BJ (cell line): ENCODE measurements at regions not wholly inside any gene's neighbourhood (a gene's known extent, or its start where the extent isn't known, plus 50 kb on each side); places are given as distances from the start of the nearest gene placed in this dataset.

ENCODE experiments used
- CTCF ChIA-PET: fragments of 350-600 bp; formaldehyde crosslinking; extraction: SDS; loops from one replicate; lab custom pipeline; 2021; ENCODE audit warnings: antibody characterized with exemption, inconsistent platforms; lab: Yijun Ruan, JAX
- POLR2A ChIA-PET: fragments of 300-600 bp; sonication (Branson Sonifier 250); formaldehyde crosslinking; extraction: SDS; loops from one replicate; lab custom pipeline; 2021; ENCODE audit warnings: antibody characterized with exemption; lab: Charles Lee
- DNase-seq: peaks from one replicate; pipeline ENCODE4 v3.0.0-alpha.2; 2011; ENCODE audit warnings: low read depth
- H3K27me3 ChIP-seq: 2 replicates; pipeline ENCODE4 v1.6.0; 2011; ENCODE audit warnings: low read length; ENCODE audit not compliant: control insufficient read depth, insufficient read depth
- H3K36me3 ChIP-seq: 2 replicates; pipeline ENCODE4 v1.5.1; 2011; ENCODE audit warnings: low read length; ENCODE audit not compliant: control insufficient read depth, insufficient read depth
- H3K4me3 ChIP-seq: 2 replicates; pipeline ENCODE4 v1.5.1; 2011; ENCODE audit warnings: low read depth, mild to moderate bottlenecking, control low read depth, low read length
- CTCF ChIP-seq: IDR thresholded peaks from 2 replicates; pipeline ENCODE4 v1.5.1; 2011; ENCODE audit warnings: low read depth, mild to moderate bottlenecking, control low read depth, inconsistent platforms, low read length, moderate library complexity; ENCODE audit not compliant: insufficient read depth

- no peak for TF ChIP-seq CTCF
- Histone ChIP-seq H3K27me3 (no peaks in the 10 kb centered on the region), H3K4me3 (no peak overlapping the region), H3K36me3 (no peaks in the 10 kb centered on the region)
- DNase-seq, result no peak
- ChIA-PET POLR2A (interaction anchor here (0.7 kb wide), 1 partner anchor 784 kb away, joined by 3 read pairs; no protein-coding TSS in a partner anchor), CTCF (no interaction called here)
These were observed 293.1 kb downstream of the QDPR start for GRCh38 chr4:17218786-17219185.

- Histone ChIP-seq H3K4me3 (no peak overlapping the region), H3K27me3 (no peaks in the 10 kb centered on the region), H3K36me3 (no peaks in the 10 kb centered on the region)
- no peak for TF ChIP-seq CTCF
- DNase-seq, result no peak
- ChIA-PET POLR2A (no interaction called here), CTCF (no interaction called here)
These were observed 304.8 kb downstream of the QDPR start for GRCh38 chr4:17206829-17207801.

GRCh38 chr4:17204908-17205307 is 306.5 kb upstream of the LDB2 start:
- ChIA-PET POLR2A (no interaction called here), CTCF (interaction anchor here (0.5 to 1.3 kb wide), 3 partner anchors 12 to 288 kb away, joined by 3 read pairs; no protein-coding TSS in a partner anchor)
- no peak overlapping the region for H3K4me3 ChIP-seq
- TF ChIP-seq CTCF, result no peak
- H3K27me3 ChIP-seq, result no peaks in the 10 kb centered on the region
- no peaks in the 10 kb centered on the region for H3K36me3 ChIP-seq
- no peak for DNase-seq

- ChIA-PET POLR2A (no interaction called here), CTCF (no interaction called here)
- no peak for TF ChIP-seq CTCF
- no peak for DNase-seq
- H3K27me3 ChIP-seq, result no peaks in the 10 kb centered on the region
- no peaks in the 10 kb centered on the region for H3K36me3 ChIP-seq
- no peak overlapping the region for H3K4me3 ChIP-seq
These were observed 305.4 kb upstream of the LDB2 start for GRCh38 chr4:17203797-17204196.

GRCh38 chr4:17197070-17197469 is 298.6 kb upstream of the LDB2 start:
- no peak overlapping the region for H3K4me3 ChIP-seq
- ChIA-PET POLR2A (no interaction called here), CTCF (no interaction called here)
- DNase-seq, result no peak
- no peaks in the 10 kb centered on the region for H3K27me3 ChIP-seq
- TF ChIP-seq CTCF, result no peak
- no peaks in the 10 kb centered on the region for H3K36me3 ChIP-seq
